Neural cell (in vitro differentiated cells): ENCODE measurements at regions not wholly inside any gene's neighbourhood (a gene's known extent, or its start where the extent isn't known, plus 50 kb on each side); places are given as distances from the start of the nearest gene placed in this dataset.

Source experiments
- H2AFZ ChIP-seq: fragments of 200-600, 300-800 bp; sonication (generic), shearing (Covaris generic); 2 replicates; pipeline ENCODE4 v1.6.0; 2014; ENCODE audit warnings: low read depth, mild to moderate bottlenecking, antibody characterized with exemption, low read length, moderate library complexity
- H3F3A ChIP-seq: fragments of 200-600 bp; shearing (Covaris generic); 2 replicates; pipeline ENCODE4 v1.6.1; 2016; ENCODE audit warnings: mild to moderate bottlenecking, moderate library complexity, mixed read lengths, antibody characterized with exemption, low read length; ENCODE audit not compliant: insufficient read depth, poor library complexity, severe bottlenecking
- H3K27ac ChIP-seq: fragments of 200-600, 300-800 bp; sonication (generic), shearing (Covaris generic); 2 replicates; pipeline ENCODE4 v1.5.1; 2014; ENCODE audit warnings: mild to moderate bottlenecking, low read length, moderate library complexity
- H3K27me3 ChIP-seq: fragments of 300-800, 200-600 bp; sonication (generic), shearing (Covaris generic); 2 replicates; pipeline ENCODE4 v1.6.0; 2014; ENCODE audit warnings: mild to moderate bottlenecking, low read depth, low read length, moderate library complexity; ENCODE audit not compliant: insufficient read depth
- H3K36me3 ChIP-seq: fragments of 300-800, 200-600 bp; sonication (generic), shearing (Covaris generic); 2 replicates; pipeline ENCODE4 v1.5.1; 2014; ENCODE audit warnings: mild to moderate bottlenecking, antibody characterized with exemption, low read length, moderate library complexity; ENCODE audit not compliant: insufficient read depth
- H3K4me2 ChIP-seq: fragments of 300-800, 200-600 bp; sonication (generic), shearing (Covaris generic); 2 replicates; pipeline ENCODE4 v1.6.0; 2014; ENCODE audit warnings: mild to moderate bottlenecking, low read length
- H3K4me3 ChIP-seq: fragments of 300-800, 200-600 bp; sonication (generic), shearing (Covaris generic); 2 replicates; pipeline ENCODE4 v1.5.1; 2014; ENCODE audit warnings: mild to moderate bottlenecking, low read length, moderate library complexity
- H3K79me2 ChIP-seq: fragments of 200-600 bp; shearing (Covaris generic); replicated peaks from 2 replicates; pipeline ENCODE4 v1.6.0; 2014; ENCODE audit warnings: mild to moderate bottlenecking, low read length, moderate library complexity; ENCODE audit not compliant: insufficient read depth
- H3K9ac ChIP-seq: fragments of 300-800, 200-600 bp; sonication (generic), shearing (Covaris generic); 2 replicates; pipeline ENCODE4 v1.6.1; 2016; ENCODE audit warnings: mild to moderate bottlenecking, low read length, mixed read lengths
- H3K9me2 ChIP-seq: fragments of 200-600 bp; shearing (Covaris generic); 2 replicates; pipeline ENCODE4 v1.6.1; 2016; ENCODE audit warnings: mild to moderate bottlenecking, low read length, mixed read lengths; ENCODE audit not compliant: insufficient read depth
- H3K9me3 ChIP-seq: fragments of 200-600, 300-800 bp; sonication (generic), shearing (Covaris generic); 2 replicates; pipeline ENCODE4 v1.6.1; 2016; ENCODE audit warnings: mild to moderate bottlenecking, mixed run types, low read length, moderate library complexity, mixed read lengths
- H4K20me1 ChIP-seq: fragments of 200-600 bp; shearing (Covaris generic); 2 replicates; pipeline ENCODE4 v1.6.1; 2016; ENCODE audit warnings: mild to moderate bottlenecking, mixed run types; ENCODE audit not compliant: insufficient read depth
- CTCF ChIP-seq: fragments of 450-650 bp; IDR thresholded peaks from 2 replicates; pipeline ENCODE4 v1.5.1; 2014; ENCODE audit warnings: antibody characterized with exemption, mild to moderate bottlenecking, moderate library complexity; ENCODE audit not compliant: poor library complexity, severe bottlenecking
- EP300 ChIP-seq: fragments of 450-650 bp; conservative IDR thresholded peaks from 2 replicates; pipeline ENCODE4 v1.6.1; 2014; ENCODE audit warnings: antibody characterized with exemption, mild to moderate bottlenecking, moderate library complexity; ENCODE audit not compliant: poor library complexity, severe bottlenecking
- EZH2 ChIP-seq: fragments of 200-600, 300-800 bp; shearing (Covaris generic), sonication (generic); IDR thresholded peaks from 2 replicates; pipeline ENCODE4 v1.6.1; 2014; ENCODE audit warnings: antibody characterized with exemption, low read length, borderline replicate concordance, mild to moderate bottlenecking; ENCODE audit not compliant: insufficient read depth, poor library complexity, severe bottlenecking
- MXI1 ChIP-seq: fragments of 450-650 bp; conservative IDR thresholded peaks from 2 replicates; pipeline ENCODE4 v1.6.1; 2014; ENCODE audit warnings: antibody characterized with exemption, mild to moderate bottlenecking; ENCODE audit not compliant: poor library complexity, severe bottlenecking
- POLR2AphosphoS5 ChIP-seq: IDR thresholded peaks from 2 replicates; pipeline ENCODE4 v1.6.1; 2012
- RAD21 ChIP-seq: fragments of 450-650 bp; conservative IDR thresholded peaks from 2 replicates; pipeline ENCODE4 v1.6.1; 2014; ENCODE audit warnings: antibody characterized with exemption, mild to moderate bottlenecking, moderate library complexity
- REST ChIP-seq: IDR thresholded peaks from 2 replicates; pipeline ENCODE4 v1.6.1; 2012; ENCODE audit warnings: borderline replicate concordance
- SMC3 ChIP-seq: fragments of 450-650 bp; conservative IDR thresholded peaks from 2 replicates; pipeline ENCODE4 v1.6.1; 2014; ENCODE audit warnings: antibody characterized with exemption, mild to moderate bottlenecking, moderate library complexity; ENCODE audit not compliant: poor library complexity
- TAF1 ChIP-seq: IDR thresholded peaks from 2 replicates; pipeline ENCODE4 v1.6.1; 2012; ENCODE audit warnings: low read depth

GRCh38 chr5:147167529-147167928 lies 67.3 kb upstream of the STK32A start:
- Histone ChIP-seq H3K27me3 (no peaks in the 10 kb centered on the region), H3K9me2 (no peaks in the 10 kb centered on the region), H3K9ac (no peak overlapping the region), H3K36me3 (no peaks in the 10 kb centered on the region), H3K4me2 (no peak overlapping the region), H2AFZ (no peak overlapping the region), H3K4me3 (no peak overlapping the region), H4K20me1 (no peaks in the 10 kb centered on the region), H3K9me3 (no peaks in the 10 kb centered on the region), H3K79me2 (no peaks in the 10 kb centered on the region), H3K27ac (no peak overlapping the region), H3F3A (no peaks in the 10 kb centered on the region)
- no peak for TF ChIP-seq EZH2
- TF ChIP-seq EP300: no peak
- TF ChIP-seq POLR2AphosphoS5: no peak
- no peak for TF ChIP-seq SMC3

GRCh38 chr5:147168578-147169327 lies 66.1 kb upstream of the STK32A start:
- no peak overlapping the region for H3K9ac ChIP-seq
- no peaks in the 10 kb centered on the region for H4K20me1 ChIP-seq
- H3F3A ChIP-seq: no peaks in the 10 kb centered on the region
- no peaks in the 10 kb centered on the region for H3K9me3 ChIP-seq
- no peaks in the 10 kb centered on the region for H3K36me3 ChIP-seq
- H3K4me3 ChIP-seq: no peak overlapping the region
- H3K27me3 ChIP-seq: no peaks in the 10 kb centered on the region
- H3K27ac ChIP-seq: no peak overlapping the region
- no peak overlapping the region for H3K4me2 ChIP-seq
- H3K79me2 ChIP-seq: no peaks in the 10 kb centered on the region
- H3K9me2 ChIP-seq: no peaks in the 10 kb centered on the region
- TF ChIP-seq RAD21: no peak
- no peak for TF ChIP-seq TAF1
- no peak for TF ChIP-seq CTCF
- TF ChIP-seq POLR2AphosphoS5: no peak
- no peak for TF ChIP-seq EZH2
- no peak for TF ChIP-seq SMC3
- TF ChIP-seq REST: no peak
- no peak for TF ChIP-seq MXI1
- TF ChIP-seq EP300: no peak
- no peak overlapping the region for H2AFZ ChIP-seq
